K562 (cell line): ENCODE measurements at regions not wholly inside any gene's neighbourhood (a gene's known extent, or its start where the extent isn't known, plus 50 kb on each side); places are given as distances from the start of the nearest gene placed in this dataset.

Experiments used
- BACH1 ChIP-seq: fragments of 200-800 bp; sonication (Bioruptor generic); IDR thresholded peaks from 2 replicates; pipeline ENCODE4 v1.6.1; 2016; ENCODE audit warnings: missing genetic modification characterization, missing compliant biosample characterization
- CSDE1 ChIP-seq, 2 experiments: fragments of 450-650 bp; IDR thresholded peaks; 2 replicates each; pipeline ENCODE4 v1.6.1; 2016; ENCODE audit warnings: mild to moderate bottlenecking in 1 of 2
- DPF2 ChIP-seq: fragments of 450-650 bp; IDR thresholded peaks from 2 replicates; pipeline ENCODE4 v1.6.1; 2016
- ETS1 ChIP-seq: conservative IDR thresholded peaks from 2 replicates; pipeline ENCODE4 v1.6.1; 2011; ENCODE audit warnings: low read depth, mild to moderate bottlenecking, low read length; ENCODE audit not compliant: control insufficient read depth
- FOXA1 ChIP-seq: fragments of 450-650 bp; IDR thresholded peaks from 2 replicates; pipeline ENCODE4 v1.6.1; 2016; ENCODE audit warnings: mild to moderate bottlenecking, borderline replicate concordance
- HDAC1 ChIP-seq, 2 experiments: fragments of 450-650 bp; IDR thresholded peaks; 2 replicates each; pipeline ENCODE4 v1.6.1; 2016 to 2017; ENCODE audit warnings: inconsistent platforms in 1 of 2, mild to moderate bottlenecking in 1 of 2, moderate library complexity in 1 of 2
- ID3 ChIP-seq, 2 experiments: fragments of 250-450 bp in 1 of 2; fragments of 450-650 bp in 1 of 2; sonication (Bioruptor Pico) in 1 of 2; IDR thresholded peaks; 2 replicates each; pipeline versions ENCODE4 v1.6.1 to v1.8.0; 2016 to 2021; ENCODE audit warnings: mild to moderate bottlenecking in 2 of 2, moderate library complexity in 2 of 2, missing compliant biosample characterization in 1 of 2, missing genetic modification characterization in 1 of 2
- KDM2B ChIP-seq: fragments of 250-450 bp; sonication (Bioruptor Pico); IDR thresholded peaks from 2 replicates; pipeline ENCODE4 v1.8.0; 2021; ENCODE audit warnings: mild to moderate bottlenecking, moderate library complexity
- KHSRP ChIP-seq: fragments of 450-650 bp; IDR thresholded peaks from 2 replicates; pipeline ENCODE4 v1.6.1; 2017
- NCOR1 ChIP-seq: fragments of 450-650 bp; IDR thresholded peaks from 2 replicates; pipeline ENCODE4 v1.6.1; 2016; ENCODE audit warnings: mild to moderate bottlenecking, moderate library complexity
- PBX2 ChIP-seq, 2 experiments: IDR thresholded peaks in 1 of 2; conservative IDR thresholded peaks in 1 of 2; 2 replicates each; pipeline ENCODE4 v1.6.1; 2016; ENCODE audit warnings: low read depth in 2 of 2, mild to moderate bottlenecking in 1 of 2, missing compliant biosample characterization in 1 of 2, missing genetic modification characterization in 1 of 2, moderate library complexity in 1 of 2
- POLR2AphosphoS5 ChIP-seq: IDR thresholded peaks from 2 replicates; pipeline ENCODE4 v1.6.1; 2011; ENCODE audit warnings: mild to moderate bottlenecking, low read depth, low read length, moderate library complexity; ENCODE audit not compliant: control insufficient read depth, insufficient read depth
- TCF15 ChIP-seq: fragments of 250-450 bp; sonication (Bioruptor Pico); IDR thresholded peaks from 2 replicates; pipeline ENCODE4 v1.8.0; 2022; ENCODE audit warnings: moderate library complexity, mild to moderate bottlenecking, inconsistent platforms
- TFAM ChIP-seq: fragments of 250-450 bp; sonication (Bioruptor Pico); conservative IDR thresholded peaks from 2 replicates; pipeline ENCODE4 v1.5.0; 2021; ENCODE audit warnings: mild to moderate bottlenecking, moderate library complexity
- U2AF2 ChIP-seq: fragments of 200-400 bp; formaldehyde crosslinking; optimal IDR thresholded peaks from 2 replicates; pipeline ENCODE3; 2017; ENCODE audit warnings: low read depth, mild to moderate bottlenecking, low read length
- VEZF1 ChIP-seq: fragments of 200-800 bp; sonication (Bioruptor generic); IDR thresholded peaks from 2 replicates; pipeline ENCODE4 v1.6.1; 2017; ENCODE audit warnings: missing genetic modification characterization, missing compliant biosample characterization
- ZNF354B ChIP-seq: fragments of 250-450 bp; sonication (Bioruptor Pico); IDR thresholded peaks from 2 replicates; pipeline ENCODE4 v1.4.0; 2020
- ZNF41 ChIP-seq: fragments of 250-450 bp; sonication (Bioruptor Pico); conservative IDR thresholded peaks from 2 replicates; pipeline ENCODE4 v1.4.0; 2020; ENCODE audit warnings: mild to moderate bottlenecking
- ZNF561 ChIP-seq: fragments of 450-650 bp; formaldehyde crosslinking; conservative IDR thresholded peaks from 2 replicates; pipeline ENCODE4 v1.4.0; 2020; ENCODE audit warnings: mild to moderate bottlenecking, moderate library complexity
- ZNF586 ChIP-seq: fragments of 450-650 bp; formaldehyde crosslinking; conservative IDR thresholded peaks from 2 replicates; pipeline ENCODE4 v1.4.0; 2020; ENCODE audit warnings: mild to moderate bottlenecking, moderate library complexity
- ZNF707 ChIP-seq: fragments of 250-450 bp; sonication (Bioruptor Pico); conservative IDR thresholded peaks from 2 replicates; pipeline ENCODE4 v1.8.0; 2022; ENCODE audit warnings: inconsistent platforms, mild to moderate bottlenecking, moderate library complexity

GRCh38 chr20:53654932-53655624, 61.4 kb upstream of the ZNF217 start (continued):
- TF ChIP-seq KDM2B (CRISPR knock-in tag) (no peak), ZNF707 (CRISPR knock-in tag) (no peak), ZNF354B (CRISPR knock-in tag) (no peak), CSDE1 (IDR thresholded peaks at IDR 0.05) (no peak), ID3 (CRISPR knock-in tag; IDR thresholded peaks at IDR 0.05) (no peak), ID3 (tag; IDR thresholded peaks at IDR 0.05) (no peak), ZNF41 (CRISPR knock-in tag) (no peak), TCF15 (CRISPR knock-in tag) (no peak), FOXA1 (no peak), ETS1 (no peak), DPF2 (peak; percentile 52; the same call in 1 of the 2 replicates), U2AF2 (no peak), VEZF1 (CRISPR knock-in tag) (no peak), BACH1 (tag) (no peak), PBX2 (CRISPR knock-in tag; IDR thresholded peaks at IDR 0.05; ENCODE audit: low read depth) (no peak), PBX2 (tag; conservative IDR thresholded peaks at IDR 0.05; ENCODE audit: low read depth) (0 out of 2 replicates have a peak, but pooled peaks have one; percentile 40), ZNF561 (no peak), POLR2AphosphoS5 (no peak), NCOR1 (no peak), TFAM (no peak), ZNF586 (no peak), KHSRP (no peak), HDAC1 (IDR thresholded peaks at IDR 0.05) (no peak)
